SK-N-SH treated with all-trans-retinoic acid at 6 μM for 48 hours (cell line): ENCODE measurements at regions not wholly inside any gene's neighbourhood (a gene's known extent, or its start where the extent isn't known, plus 50 kb on each side); places are given as distances from the start of the nearest gene placed in this dataset.

Experiments
- ATAC-seq: fragments of 200-7000 bp; cut with Tn5 transposase; 3 replicates; pipeline ENCODE4 v1.9.1; 2020; ENCODE audit warnings: mild to moderate bottlenecking, moderate library complexity
- ARNTL ChIP-seq: fragments of 450-650 bp; formaldehyde crosslinking; IDR thresholded peaks from 2 replicates; pipeline ENCODE4 v1.5.0; 2020; ENCODE audit warnings: low read depth, mild to moderate bottlenecking, moderate library complexity, borderline replicate concordance
- BACH2 ChIP-seq: fragments of 250-450 bp; sonication (Bioruptor Pico); IDR thresholded peaks from 2 replicates; pipeline ENCODE4 v1.9.0; 2021; ENCODE audit warnings: mild to moderate bottlenecking, borderline replicate concordance
- CREB5 ChIP-seq: fragments of 250-450 bp; sonication (Bioruptor Pico); IDR thresholded peaks from 2 replicates; pipeline ENCODE4 v1.5.1; 2020; ENCODE audit warnings: low read depth, mild to moderate bottlenecking, moderate library complexity
- CSDC2 ChIP-seq: fragments of 250-450 bp; sonication (Bioruptor Pico); IDR thresholded peaks from 2 replicates; pipeline ENCODE4 v1.5.0; 2020; ENCODE audit warnings: mild to moderate bottlenecking, moderate library complexity
- CSRNP3 ChIP-seq: fragments of 250-450 bp; sonication (Bioruptor Pico); IDR thresholded peaks from 2 replicates; pipeline ENCODE4 v1.5.1; 2021; ENCODE audit warnings: mild to moderate bottlenecking, moderate library complexity
- ESRRG ChIP-seq: fragments of 250-450 bp; sonication (Bioruptor Pico); IDR thresholded peaks from 2 replicates; pipeline ENCODE4 v1.6.1; 2021; ENCODE audit warnings: mild to moderate bottlenecking
- GLIS3 ChIP-seq: fragments of 250-450 bp; sonication (Bioruptor Pico); IDR thresholded peaks from 2 replicates; pipeline ENCODE4 v1.5.0; 2020; ENCODE audit warnings: mild to moderate bottlenecking, moderate library complexity
- OSR1 ChIP-seq: fragments of 250-450 bp; sonication (Bioruptor Pico); IDR thresholded peaks from 2 replicates; pipeline ENCODE4 v1.8.0; 2022; ENCODE audit warnings: moderate library complexity, mild to moderate bottlenecking, inconsistent platforms
- PPARA ChIP-seq: fragments of 250-450 bp; sonication (Bioruptor Pico); IDR thresholded peaks from 2 replicates; pipeline ENCODE4 v1.5.0; 2020; ENCODE audit warnings: mild to moderate bottlenecking, borderline replicate concordance
- RARB ChIP-seq: fragments of 250-450 bp; sonication (Bioruptor Pico); IDR thresholded peaks from 2 replicates; pipeline ENCODE4 v1.8.0; 2021; ENCODE audit warnings: mild to moderate bottlenecking, moderate library complexity
- SNAI2 ChIP-seq: fragments of 250-450 bp; sonication (Bioruptor Pico); IDR thresholded peaks from 2 replicates; pipeline ENCODE4 v1.5.0; 2020; ENCODE audit warnings: mild to moderate bottlenecking, moderate library complexity
- TSHZ2 ChIP-seq: fragments of 250-450 bp; sonication (Bioruptor Pico); IDR thresholded peaks from 2 replicates; pipeline ENCODE4 v1.5.0; 2020; ENCODE audit warnings: mild to moderate bottlenecking, moderate library complexity
- ZC3H10 ChIP-seq: fragments of 250-450 bp; sonication (Bioruptor Pico); IDR thresholded peaks from 2 replicates; pipeline ENCODE4 v1.5.1; 2021; ENCODE audit warnings: mild to moderate bottlenecking, moderate library complexity
- ZFP3 ChIP-seq: fragments of 250-450 bp; sonication (Bioruptor Pico); IDR thresholded peaks from 2 replicates; pipeline ENCODE4 v1.5.0; 2020; ENCODE audit warnings: mild to moderate bottlenecking, moderate library complexity
- ZNF565 ChIP-seq: fragments of 450-650 bp; formaldehyde crosslinking; conservative IDR thresholded peaks from 2 replicates; pipeline ENCODE4 v1.5.0; 2020; ENCODE audit warnings: low read depth, mild to moderate bottlenecking, moderate library complexity
- ZNF8 ChIP-seq: fragments of 450-650 bp; formaldehyde crosslinking; IDR thresholded peaks from 2 replicates; pipeline ENCODE4 v1.5.0; 2020; ENCODE audit warnings: mild to moderate bottlenecking, moderate library complexity
- TF ChIP-seq, protein P1 (sequence below): fragments of 250-450 bp; sonication (Bioruptor Pico); IDR thresholded peaks from 2 replicates; pipeline ENCODE4 v1.8.0; 2020; ENCODE audit warnings: mild to moderate bottlenecking, moderate library complexity, borderline replicate concordance
- TF ChIP-seq, protein P2 (sequence below): fragments of 250-450 bp; sonication (Bioruptor Pico); IDR thresholded peaks from 2 replicates; pipeline ENCODE4 v1.8.0; 2021; ENCODE audit warnings: low read depth, mild to moderate bottlenecking, moderate library complexity, borderline replicate concordance

DNA sequence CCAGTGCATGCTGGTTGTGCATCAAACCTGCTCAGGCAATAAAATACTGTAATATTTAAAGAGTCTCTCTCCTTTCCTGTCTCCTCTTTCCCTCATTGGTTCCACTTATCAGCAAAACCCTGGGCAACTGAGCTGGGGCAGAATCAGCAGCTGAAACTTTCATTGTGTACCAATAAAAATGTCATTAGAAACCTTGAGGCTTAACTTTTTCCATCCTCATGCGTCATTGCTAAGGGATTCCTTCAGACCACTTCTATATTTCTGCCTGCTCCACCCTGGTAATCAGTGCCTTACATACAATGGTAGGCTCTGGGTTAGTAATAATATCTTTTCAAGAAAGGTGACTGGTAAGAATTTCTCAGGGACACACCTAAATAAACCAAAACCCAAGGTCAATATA lies 880.3 kb downstream of the RPA4 start:
- no peak for ATAC-seq
- TF ChIP-seq ZNF8 (CRISPR knock-in tag) = no peak
- no peak for TF ChIP-seq CSRNP3 (CRISPR knock-in tag)
- TF ChIP-seq TSHZ2 (CRISPR knock-in tag) = no peak
- TF ChIP-seq RARB (CRISPR knock-in tag) = no peak
- no peak for TF ChIP-seq ESRRG
- TF ChIP-seq CSDC2 (CRISPR knock-in tag) = no peak
- no peak for TF ChIP-seq ZNF565
- TF ChIP-seq GLIS3 = no peak
- TF ChIP-seq PPARA (CRISPR knock-in tag) = no peak
- no peak for TF ChIP-seq CREB5 (CRISPR knock-in tag)
- TF ChIP-seq ARNTL (CRISPR knock-in tag) = no peak
- TF ChIP-seq OSR1 = no peak
- TF ChIP-seq SNAI2 (CRISPR knock-in tag) = no peak

- TF ChIP-seq RARB (CRISPR knock-in tag) (no peak), ZNF565 (no peak), BACH2 (CRISPR knock-in tag) (no peak), ARNTL (CRISPR knock-in tag) (no peak), SNAI2 (CRISPR knock-in tag) (no peak), GLIS3 (no peak), CREB5 (CRISPR knock-in tag) (no peak), ZC3H10 (CRISPR knock-in tag) (no peak), ZFP3 (CRISPR knock-in tag) (no peak), ZNF8 (CRISPR knock-in tag) (no peak)
- TF ChIP-seq, protein P1, sequence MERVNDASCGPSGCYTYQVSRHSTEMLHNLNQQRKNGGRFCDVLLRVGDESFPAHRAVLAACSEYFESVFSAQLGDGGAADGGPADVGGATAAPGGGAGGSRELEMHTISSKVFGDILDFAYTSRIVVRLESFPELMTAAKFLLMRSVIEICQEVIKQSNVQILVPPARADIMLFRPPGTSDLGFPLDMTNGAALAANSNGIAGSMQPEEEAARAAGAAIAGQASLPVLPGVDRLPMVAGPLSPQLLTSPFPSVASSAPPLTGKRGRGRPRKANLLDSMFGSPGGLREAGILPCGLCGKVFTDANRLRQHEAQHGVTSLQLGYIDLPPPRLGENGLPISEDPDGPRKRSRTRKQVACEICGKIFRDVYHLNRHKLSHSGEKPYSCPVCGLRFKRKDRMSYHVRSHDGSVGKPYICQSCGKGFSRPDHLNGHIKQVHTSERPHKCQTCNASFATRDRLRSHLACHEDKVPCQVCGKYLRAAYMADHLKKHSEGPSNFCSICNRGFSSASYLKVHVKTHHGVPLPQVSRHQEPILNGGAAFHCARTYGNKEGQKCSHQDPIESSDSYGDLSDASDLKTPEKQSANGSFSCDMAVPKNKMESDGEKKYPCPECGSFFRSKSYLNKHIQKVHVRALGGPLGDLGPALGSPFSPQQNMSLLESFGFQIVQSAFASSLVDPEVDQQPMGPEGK (CRISPR knock-in tag) = no peak
- TF ChIP-seq, protein P2, sequence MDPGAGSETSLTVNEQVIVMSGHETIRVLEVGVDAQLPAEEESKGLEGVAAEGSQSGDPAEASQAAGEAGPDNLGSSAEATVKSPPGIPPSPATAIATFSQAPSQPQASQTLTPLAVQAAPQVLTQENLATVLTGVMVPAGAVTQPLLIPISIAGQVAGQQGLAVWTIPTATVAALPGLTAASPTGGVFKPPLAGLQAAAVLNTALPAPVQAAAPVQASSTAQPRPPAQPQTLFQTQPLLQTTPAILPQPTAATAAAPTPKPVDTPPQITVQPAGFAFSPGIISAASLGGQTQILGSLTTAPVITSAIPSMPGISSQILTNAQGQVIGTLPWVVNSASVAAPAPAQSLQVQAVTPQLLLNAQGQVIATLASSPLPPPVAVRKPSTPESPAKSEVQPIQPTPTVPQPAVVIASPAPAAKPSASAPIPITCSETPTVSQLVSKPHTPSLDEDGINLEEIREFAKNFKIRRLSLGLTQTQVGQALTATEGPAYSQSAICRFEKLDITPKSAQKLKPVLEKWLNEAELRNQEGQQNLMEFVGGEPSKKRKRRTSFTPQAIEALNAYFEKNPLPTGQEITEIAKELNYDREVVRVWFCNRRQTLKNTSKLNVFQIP (CRISPR knock-in tag) = no peak
- ATAC-seq = no peak
These were observed 882.9 kb downstream of the RPA4 start for GRCh38 chrX:97766501-97767095.

DNA sequence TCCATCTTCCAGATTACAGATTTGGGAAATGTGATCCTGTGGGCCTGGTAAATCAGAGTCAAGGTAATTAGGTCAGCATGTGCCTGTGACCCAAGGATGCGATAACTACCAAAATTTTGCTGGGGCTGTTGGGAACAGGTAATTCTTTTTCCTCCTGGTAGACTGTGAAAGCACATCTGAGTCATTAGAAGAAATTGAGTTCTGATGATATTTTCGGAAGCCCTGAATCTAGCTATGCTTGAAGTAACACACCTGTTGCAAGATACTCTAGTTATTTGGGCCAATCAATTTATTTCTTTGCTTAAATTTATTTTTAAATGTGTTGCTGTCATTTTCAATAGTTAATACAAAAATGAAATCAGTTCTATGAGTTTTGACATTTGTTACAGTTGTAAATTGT lies 903.6 kb downstream of the RPA4 start:
- TF ChIP-seq OSR1 (no peak), ZFP3 (CRISPR knock-in tag) (no peak)
- ATAC-seq = no peak
